HepG2 (cell line): ENCODE measurements at regions not wholly inside any gene's neighbourhood (a gene's known extent, or its start where the extent isn't known, plus 50 kb on each side); places are given as distances from the start of the nearest gene placed in this dataset.

Source experiments
- BHLHE40 ChIP-seq: IDR thresholded peaks from 2 replicates; pipeline ENCODE4 v1.6.1; 2011; ENCODE audit warnings: low read length, improper control_type of control experiment
- HNF1B ChIP-seq: sonication (generic); formaldehyde crosslinking; IDR thresholded peaks from 2 replicates; pipeline ENCODE4 v1.5.1; 2020; ENCODE audit warnings: mild to moderate bottlenecking, moderate library complexity, missing genetic modification reagents
- KLF6 ChIP-seq: IDR thresholded peaks from 2 replicates; pipeline ENCODE4 v1.8.0; 2016; ENCODE audit warnings: missing biosample characterization, missing genetic modification reagents
- ZNF609 ChIP-seq: sonication (generic); formaldehyde crosslinking; IDR thresholded peaks from 2 replicates; pipeline ENCODE4 v1.4.0; 2020; ENCODE audit warnings: mild to moderate bottlenecking, missing genetic modification reagents, borderline replicate concordance
- TF ChIP-seq, protein P1 (sequence below): sonication (generic); formaldehyde crosslinking; IDR thresholded peaks from 2 replicates; pipeline ENCODE4 v1.5.0; 2020; ENCODE audit warnings: mild to moderate bottlenecking, missing genetic modification reagents, moderate library complexity
- TF ChIP-seq, protein P2 (sequence below): IDR thresholded peaks from 2 replicates; pipeline ENCODE4 v1.6.1; 2012; ENCODE audit warnings: low read depth, low read length, improper control_type of control experiment

DNA sequence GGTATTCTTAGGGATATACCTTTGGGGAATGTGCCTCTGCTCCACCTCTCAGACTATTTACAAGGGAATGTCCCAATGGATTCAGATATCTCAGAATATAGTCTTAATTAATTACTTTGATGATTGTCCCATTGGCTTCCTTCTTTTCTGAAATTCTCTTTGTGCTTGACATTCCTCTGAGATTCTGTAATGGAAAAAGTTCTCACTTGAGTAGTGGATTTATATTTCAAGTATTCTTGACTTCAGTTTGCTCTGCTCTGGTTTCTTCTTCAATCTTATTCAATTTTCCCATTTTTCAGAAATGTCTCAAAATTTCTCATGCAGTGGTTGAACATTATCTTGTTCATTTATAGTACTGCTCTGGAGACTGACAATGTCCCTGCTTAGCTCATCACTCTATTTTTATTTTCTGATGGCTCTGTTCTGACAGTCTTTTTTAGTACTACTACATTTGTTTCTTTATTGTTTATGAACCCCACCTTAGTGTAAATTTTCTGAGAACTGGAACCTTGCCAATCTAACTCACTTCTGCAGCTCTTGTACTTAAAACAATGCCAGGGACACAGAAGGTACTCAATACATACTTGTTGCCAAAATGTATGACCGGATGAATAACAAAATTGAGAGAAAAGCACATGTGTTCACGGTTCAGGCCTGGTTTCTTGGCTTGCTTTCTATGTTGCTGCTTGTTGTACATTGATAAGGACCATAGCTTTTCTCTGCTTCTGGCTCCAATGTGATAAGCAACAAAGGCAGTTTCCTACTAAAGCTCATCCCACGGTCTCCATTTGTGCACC, 471.7 kb downstream of the GASK1B start:
- TF ChIP-seq BHLHE40 (no peak), KLF6 (no peak), HNF1B (CRISPR knock-in tag) (no peak), ZNF609 (CRISPR knock-in tag) (no peak)
- TF ChIP-seq, protein P1, sequence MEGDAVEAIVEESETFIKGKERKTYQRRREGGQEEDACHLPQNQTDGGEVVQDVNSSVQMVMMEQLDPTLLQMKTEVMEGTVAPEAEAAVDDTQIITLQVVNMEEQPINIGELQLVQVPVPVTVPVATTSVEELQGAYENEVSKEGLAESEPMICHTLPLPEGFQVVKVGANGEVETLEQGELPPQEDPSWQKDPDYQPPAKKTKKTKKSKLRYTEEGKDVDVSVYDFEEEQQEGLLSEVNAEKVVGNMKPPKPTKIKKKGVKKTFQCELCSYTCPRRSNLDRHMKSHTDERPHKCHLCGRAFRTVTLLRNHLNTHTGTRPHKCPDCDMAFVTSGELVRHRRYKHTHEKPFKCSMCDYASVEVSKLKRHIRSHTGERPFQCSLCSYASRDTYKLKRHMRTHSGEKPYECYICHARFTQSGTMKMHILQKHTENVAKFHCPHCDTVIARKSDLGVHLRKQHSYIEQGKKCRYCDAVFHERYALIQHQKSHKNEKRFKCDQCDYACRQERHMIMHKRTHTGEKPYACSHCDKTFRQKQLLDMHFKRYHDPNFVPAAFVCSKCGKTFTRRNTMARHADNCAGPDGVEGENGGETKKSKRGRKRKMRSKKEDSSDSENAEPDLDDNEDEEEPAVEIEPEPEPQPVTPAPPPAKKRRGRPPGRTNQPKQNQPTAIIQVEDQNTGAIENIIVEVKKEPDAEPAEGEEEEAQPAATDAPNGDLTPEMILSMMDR, result no peak
- TF ChIP-seq, protein P2, sequence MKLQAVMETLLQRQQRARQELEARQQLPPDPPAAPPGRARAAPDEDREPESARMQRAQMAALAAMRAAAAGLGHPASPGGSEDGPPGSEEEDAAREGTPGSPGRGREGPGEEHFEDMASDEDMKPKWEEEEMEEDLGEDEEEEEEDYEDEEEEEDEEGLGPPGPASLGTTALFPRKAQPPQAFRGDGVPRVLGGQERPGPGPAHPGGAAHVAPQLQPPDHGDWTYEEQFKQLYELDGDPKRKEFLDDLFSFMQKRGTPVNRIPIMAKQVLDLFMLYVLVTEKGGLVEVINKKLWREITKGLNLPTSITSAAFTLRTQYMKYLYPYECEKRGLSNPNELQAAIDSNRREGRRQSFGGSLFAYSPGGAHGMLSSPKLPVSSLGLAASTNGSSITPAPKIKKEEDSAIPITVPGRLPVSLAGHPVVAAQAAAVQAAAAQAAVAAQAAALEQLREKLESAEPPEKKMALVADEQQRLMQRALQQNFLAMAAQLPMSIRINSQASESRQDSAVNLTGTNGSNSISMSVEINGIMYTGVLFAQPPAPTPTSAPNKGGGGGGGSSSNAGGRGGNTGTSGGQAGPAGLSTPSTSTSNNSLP, result no peak
